ENCODE measurements at regions not wholly inside any gene's neighbourhood (a gene's known extent, or its start where the extent isn't known, plus 50 kb on each side); places are given as distances from the start of the nearest gene placed in this dataset.

DNA sequence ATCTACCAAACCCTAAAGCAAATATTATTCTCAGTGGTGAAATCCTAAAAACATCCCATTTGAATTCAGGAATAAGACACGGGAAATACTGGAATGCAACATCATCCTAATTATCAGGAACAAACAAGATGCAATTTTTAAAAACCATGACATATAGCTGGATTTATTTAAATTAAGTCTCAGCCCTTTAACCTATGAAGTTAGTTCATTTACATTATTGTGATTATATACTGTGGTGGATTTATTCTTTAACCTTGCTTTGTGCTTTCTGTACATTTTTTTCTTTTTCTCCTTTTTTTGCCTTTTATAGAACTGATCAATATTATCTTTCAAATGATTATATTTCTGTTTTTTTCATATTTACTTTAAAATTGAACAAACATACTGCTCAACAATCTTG is 59.8 kb upstream of the ARMC2 start:
- Histone ChIP-seq H3K79me2 (ENCODE audit: control insufficient read depth, insufficient read depth, low read length) (no peaks in the 10 kb centered on the region), H3K4me1 (ENCODE audit: control insufficient read depth, extremely low read depth, insufficient read depth, low read length) (no peaks in the 10 kb centered on the region), H3K9me1 (ENCODE audit: control insufficient read depth, extremely low read depth, insufficient read depth, low read length) (no peaks in the 10 kb centered on the region), H3K4me3 (ENCODE audit: control insufficient read depth in 2 of 3, extremely low read depth in 1 of 3, insufficient read depth in 2 of 3, low read depth in 1 of 3, low read length in 3 of 3) (no peak overlapping the region), H3K36me3 (ENCODE audit: control insufficient read depth in 2 of 2, extremely low read depth in 1 of 2, insufficient read depth in 2 of 2, low read length in 2 of 2) (no peaks in the 10 kb centered on the region), H3K9ac (ENCODE audit: control insufficient read depth, extremely low read depth, insufficient read depth, low read length) (no peak overlapping the region), H3K27ac (ENCODE audit: control insufficient read depth, insufficient read depth, low read length) (no peak overlapping the region), H3K4me2 (ENCODE audit: control insufficient read depth, extremely low read depth, insufficient read depth, low read depth, low read length) (no peak overlapping the region), H3K27me3 (ENCODE audit: control insufficient read depth, extremely low read depth, insufficient read depth, low read length) (no peaks in the 10 kb centered on the region), H3K9me3 (ENCODE audit: control insufficient read depth, low read depth, low read length) (no peaks in the 10 kb centered on the region), H2AFZ (ENCODE audit: control insufficient read depth, low read length) (no peak overlapping the region), H4K20me1 (ENCODE audit: control insufficient read depth, extremely low read depth, insufficient read depth, low read length) (no peaks in the 10 kb centered on the region)
- no peak for TF ChIP-seq EZH2 (IDR thresholded peaks at IDR 0.05; ENCODE audit: low read length)
- TF ChIP-seq, protein P1, sequence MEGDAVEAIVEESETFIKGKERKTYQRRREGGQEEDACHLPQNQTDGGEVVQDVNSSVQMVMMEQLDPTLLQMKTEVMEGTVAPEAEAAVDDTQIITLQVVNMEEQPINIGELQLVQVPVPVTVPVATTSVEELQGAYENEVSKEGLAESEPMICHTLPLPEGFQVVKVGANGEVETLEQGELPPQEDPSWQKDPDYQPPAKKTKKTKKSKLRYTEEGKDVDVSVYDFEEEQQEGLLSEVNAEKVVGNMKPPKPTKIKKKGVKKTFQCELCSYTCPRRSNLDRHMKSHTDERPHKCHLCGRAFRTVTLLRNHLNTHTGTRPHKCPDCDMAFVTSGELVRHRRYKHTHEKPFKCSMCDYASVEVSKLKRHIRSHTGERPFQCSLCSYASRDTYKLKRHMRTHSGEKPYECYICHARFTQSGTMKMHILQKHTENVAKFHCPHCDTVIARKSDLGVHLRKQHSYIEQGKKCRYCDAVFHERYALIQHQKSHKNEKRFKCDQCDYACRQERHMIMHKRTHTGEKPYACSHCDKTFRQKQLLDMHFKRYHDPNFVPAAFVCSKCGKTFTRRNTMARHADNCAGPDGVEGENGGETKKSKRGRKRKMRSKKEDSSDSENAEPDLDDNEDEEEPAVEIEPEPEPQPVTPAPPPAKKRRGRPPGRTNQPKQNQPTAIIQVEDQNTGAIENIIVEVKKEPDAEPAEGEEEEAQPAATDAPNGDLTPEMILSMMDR (optimal IDR thresholded peaks at IDR 0.05 in 1 of 3, IDR thresholded peaks at IDR 0.05 in 1 of 3, conservative IDR thresholded peaks at IDR 0.05 in 1 of 3; ENCODE audit: extremely low read depth in 1 of 3, insufficient read depth in 2 of 3, low read length in 3 of 3): no peak
- dilution Hi-C loops (cut with MboI; ENCODE audit: extremely low pct_ligation_motif_present, low sequenced_read_pairs): no loop called here
- no peak for DNase-seq (ENCODE audit: low read depth, low spot score)
- no peak for FAIRE-seq

DNA sequence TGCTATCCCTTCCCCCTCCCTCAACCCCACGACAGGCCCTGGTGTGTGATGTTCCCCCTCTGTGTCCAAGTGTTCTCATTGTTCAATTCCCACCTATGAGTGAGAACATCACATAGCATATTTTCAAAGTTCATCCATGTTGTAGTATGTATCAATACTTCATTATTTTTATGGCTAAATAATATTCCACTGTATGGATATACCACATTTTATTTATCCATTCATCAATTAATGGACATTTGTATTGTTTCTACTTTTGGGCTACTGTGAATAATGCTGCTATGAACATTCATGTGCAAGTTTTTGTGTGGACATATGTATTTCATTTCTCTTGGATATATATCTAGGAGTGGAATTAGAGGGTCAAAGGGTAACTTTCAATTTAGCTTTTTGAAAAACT is 58.7 kb upstream of the ARMC2 start:
- TF ChIP-seq, protein P1 (optimal IDR thresholded peaks at IDR 0.05 in 1 of 3, IDR thresholded peaks at IDR 0.05 in 1 of 3, conservative IDR thresholded peaks at IDR 0.05 in 1 of 3; ENCODE audit: extremely low read depth in 1 of 3, insufficient read depth in 2 of 3, low read length in 3 of 3): no peak
- no peak for TF ChIP-seq EZH2 (IDR thresholded peaks at IDR 0.05; ENCODE audit: low read length)
- Histone ChIP-seq H3K4me2 (ENCODE audit: control insufficient read depth, extremely low read depth, insufficient read depth, low read depth, low read length) (no peak overlapping the region), H3K27ac (ENCODE audit: control insufficient read depth, insufficient read depth, low read length) (no peak overlapping the region), H3K9ac (ENCODE audit: control insufficient read depth, extremely low read depth, insufficient read depth, low read length) (no peak overlapping the region), H2AFZ (ENCODE audit: control insufficient read depth, low read length) (no peak overlapping the region), H3K36me3 (ENCODE audit: control insufficient read depth in 2 of 2, extremely low read depth in 1 of 2, insufficient read depth in 2 of 2, low read length in 2 of 2) (no peaks in the 10 kb centered on the region), H3K9me3 (ENCODE audit: control insufficient read depth, low read depth, low read length) (no peaks in the 10 kb centered on the region), H4K20me1 (ENCODE audit: control insufficient read depth, extremely low read depth, insufficient read depth, low read length) (no peaks in the 10 kb centered on the region), H3K9me1 (ENCODE audit: control insufficient read depth, extremely low read depth, insufficient read depth, low read length) (no peaks in the 10 kb centered on the region), H3K27me3 (ENCODE audit: control insufficient read depth, extremely low read depth, insufficient read depth, low read length) (no peaks in the 10 kb centered on the region), H3K4me1 (ENCODE audit: control insufficient read depth, extremely low read depth, insufficient read depth, low read length) (no peaks in the 10 kb centered on the region), H3K4me3 (ENCODE audit: control insufficient read depth in 2 of 3, extremely low read depth in 1 of 3, insufficient read depth in 2 of 3, low read depth in 1 of 3, low read length in 3 of 3) (no peak overlapping the region), H3K79me2 (ENCODE audit: control insufficient read depth, insufficient read depth, low read length) (no peaks in the 10 kb centered on the region)
- dilution Hi-C loops (cut with MboI; ENCODE audit: extremely low pct_ligation_motif_present, low sequenced_read_pairs): no loop called here
- DNase-seq (ENCODE audit: low read depth, low spot score): no peak
- FAIRE-seq: no peak

All from keratinocyte (primary cell).